DMS53 treated with DMSO at 0.1 percent for 48 hours (cell line): ENCODE measurements at regions not wholly inside any gene's neighbourhood (a gene's known extent, or its start where the extent isn't known, plus 50 kb on each side); places are given as distances from the start of the nearest gene placed in this dataset.

ENCODE experiments used
- DNase-seq: peaks from one replicate; lab custom pipeline; 2025; ENCODE audit not compliant: unreplicated experiment; lab: John Stamatoyannopoulos, UW

- no peak for DNase-seq
These were observed 102.7 kb upstream of the SLC22A23 start for GRCh38 chr6:3559561-3559960.

- DNase-seq, result no peak
These were observed 100.5 kb upstream of the SLC22A23 start for GRCh38 chr6:3557336-3557735.

- no peak for DNase-seq
These were observed 96.4 kb upstream of the SLC22A23 start for GRCh38 chr6:3553254-3553653.

- no peak for DNase-seq
These were observed 95.1 kb upstream of the SLC22A23 start for GRCh38 chr6:3551716-3552511.

DNA sequence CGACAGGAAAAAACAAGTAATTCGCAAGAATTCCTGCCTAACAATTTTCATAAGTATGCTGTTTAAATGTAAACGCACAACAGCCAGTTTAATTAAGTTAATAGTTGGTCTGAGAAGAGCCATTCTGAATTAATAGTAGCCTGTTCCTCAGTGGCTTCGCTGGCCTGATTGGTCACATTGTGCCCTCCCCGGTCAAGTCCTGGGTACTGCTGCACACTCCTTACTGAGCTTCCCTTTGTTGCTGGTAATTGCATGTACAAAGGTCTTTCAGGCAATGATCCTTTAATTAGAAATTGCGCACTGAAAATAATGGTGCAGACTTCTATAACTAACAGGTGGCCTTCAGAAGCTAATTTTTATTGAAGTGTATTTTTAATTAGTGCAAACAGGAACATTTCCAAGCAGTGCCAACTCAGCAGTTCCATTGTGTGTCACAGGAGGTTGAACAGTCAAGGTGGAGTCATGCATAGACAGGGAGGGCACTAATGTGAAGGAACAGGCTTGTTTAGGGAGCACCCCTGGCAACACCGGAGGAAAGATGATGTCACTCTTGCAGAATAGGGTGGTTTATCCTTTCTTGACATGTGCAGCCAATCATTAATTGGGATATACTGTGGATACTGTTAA lies 92.6 kb upstream of the SLC22A23 start:
- DNase-seq, result no peak

DNA sequence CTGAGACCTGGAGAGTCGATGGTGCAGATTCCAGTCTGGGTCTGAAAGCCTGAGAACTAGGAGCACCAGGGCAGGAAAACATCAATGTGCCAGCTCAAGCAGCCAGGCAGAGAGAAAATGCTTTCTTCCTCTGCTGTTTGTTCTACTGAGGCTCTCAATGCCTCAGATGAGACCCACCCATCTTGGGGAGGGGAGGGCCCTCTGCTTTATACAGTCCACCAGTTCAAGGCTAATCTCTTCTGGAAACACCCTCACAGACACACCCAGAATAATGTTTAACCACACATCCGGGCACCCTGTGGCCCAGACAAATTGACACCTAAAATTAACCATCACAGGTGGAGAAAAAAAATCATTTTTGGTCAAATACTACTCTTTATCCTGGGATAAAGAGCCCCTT lies 89.3 kb upstream of the SLC22A23 start:
- no peak for DNase-seq

GRCh38 chr6:3545156-3545555 lies 88.3 kb upstream of the SLC22A23 start:
- DNase-seq, result no peak

GRCh38 chr6:3542032-3542640 lies 85.3 kb upstream of the SLC22A23 start:
- DNase-seq, result peak; percentile 90

- DNase-seq, result no peak
These were observed 84.2 kb upstream of the SLC22A23 start for GRCh38 chr6:3541006-3541585.

GRCh38 chr6:3540253-3540820 lies 83.5 kb upstream of the SLC22A23 start:
- no peak for DNase-seq

DNA sequence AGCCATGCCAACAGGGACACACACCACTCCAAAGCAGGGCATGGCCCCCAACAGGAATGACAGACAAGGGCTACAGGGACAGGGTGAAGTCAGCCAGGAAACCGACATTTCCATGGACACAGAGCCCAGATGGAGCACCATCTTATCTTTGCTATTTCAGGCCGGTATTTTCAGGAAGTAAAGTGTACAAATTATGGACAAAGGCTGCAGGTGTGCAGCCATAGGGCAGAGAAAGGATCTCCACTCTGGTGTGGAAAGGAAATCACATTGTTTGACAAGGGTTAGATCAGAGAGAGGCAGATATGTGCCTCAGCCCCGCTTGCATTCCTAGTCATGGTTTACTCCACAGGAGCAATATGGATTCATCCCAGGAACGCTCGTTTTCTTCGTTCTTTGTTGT lies 81.7 kb upstream of the SLC22A23 start:
- peak; percentile 6 for DNase-seq

DNA sequence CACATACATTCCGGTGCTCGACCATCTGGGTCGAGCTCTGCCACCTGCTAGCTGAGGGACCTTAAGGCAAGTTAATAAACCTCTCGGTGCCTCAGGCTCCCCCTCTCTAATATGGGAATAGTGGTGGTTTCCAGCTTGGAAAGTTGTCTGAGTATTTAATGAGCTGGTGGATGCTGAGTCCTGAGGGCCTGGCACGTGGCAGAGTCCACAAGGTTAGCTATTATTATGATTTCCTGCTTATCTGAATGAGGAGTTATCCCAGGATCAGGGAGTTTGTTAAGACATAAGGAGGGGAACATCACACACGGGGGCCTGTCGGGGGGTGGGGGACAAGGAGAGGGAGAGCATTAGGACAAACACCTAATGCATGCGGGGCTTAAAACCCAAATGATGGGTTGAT lies 80.1 kb upstream of the SLC22A23 start:
- no peak for DNase-seq

DNA sequence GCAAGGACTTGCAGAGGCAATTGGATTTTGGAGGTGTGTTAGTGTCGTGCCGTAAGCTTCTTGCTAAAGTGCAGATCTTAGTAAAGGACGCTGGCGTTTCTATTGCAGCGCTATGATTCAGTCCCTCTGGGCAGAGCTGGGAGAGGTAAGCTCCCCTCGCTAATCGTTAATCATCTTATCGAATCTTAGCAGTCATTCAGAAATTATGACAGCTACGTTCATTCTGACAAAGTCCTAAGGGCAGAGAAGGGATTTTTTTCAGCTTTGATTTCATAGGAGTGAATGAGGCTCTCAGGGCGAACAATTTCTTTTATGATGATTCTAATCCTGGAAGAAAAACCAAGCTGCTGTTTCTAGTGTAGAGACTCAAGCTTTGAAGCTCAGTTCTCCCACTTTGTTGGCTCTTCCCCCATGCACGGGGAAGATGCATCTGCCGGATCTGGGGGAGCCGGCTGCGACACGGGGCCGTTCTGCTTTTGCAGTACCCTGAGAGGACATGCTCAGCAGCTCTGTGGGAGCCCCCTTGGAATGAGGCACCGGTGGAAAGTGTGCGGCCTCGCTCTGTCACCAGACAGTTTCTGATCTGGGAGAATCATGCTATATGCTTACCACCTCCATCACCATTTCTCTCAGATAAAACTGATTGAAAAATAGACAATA lies 79.1 kb upstream of the SLC22A23 start:
- no peak for DNase-seq

- no peak for DNase-seq
These were observed 78.4 kb upstream of the SLC22A23 start for GRCh38 chr6:3535033-3535775.

DNA sequence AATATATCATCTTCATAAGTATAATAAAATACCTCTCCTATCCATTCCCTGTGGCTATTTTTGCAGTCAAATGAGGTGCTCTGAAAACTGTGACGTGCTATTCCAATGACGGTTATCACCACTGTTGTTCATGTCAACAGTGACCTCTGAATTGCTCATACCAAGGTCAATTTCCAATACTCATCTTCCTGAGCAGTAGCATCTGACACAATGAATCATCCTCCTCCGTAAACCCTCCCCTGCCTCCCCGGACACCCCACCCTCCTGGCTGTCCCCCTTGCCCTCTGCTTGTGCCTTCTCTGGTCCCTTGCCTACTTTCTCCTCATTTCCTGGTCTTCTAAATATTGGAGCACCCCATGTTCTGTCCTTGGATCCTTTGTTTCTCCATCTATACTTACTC lies 77.7 kb upstream of the SLC22A23 start:
- no peak for DNase-seq

- no peak for DNase-seq
These were observed 77.1 kb upstream of the SLC22A23 start for GRCh38 chr6:3533981-3534380.

GRCh38 chr6:3532296-3532916 lies 75.6 kb upstream of the SLC22A23 start:
- no peak for DNase-seq

- no peak for DNase-seq
These were observed 74.6 kb upstream of the SLC22A23 start for GRCh38 chr6:3531481-3531880.

GRCh38 chr6:3530515-3530914 lies 73.7 kb upstream of the SLC22A23 start:
- no peak for DNase-seq

- DNase-seq, result no peak
These were observed 72.9 kb upstream of the SLC22A23 start for GRCh38 chr6:3529721-3530120.
